Vagina (tissue), 2 donors: ENCODE measurements at regions not wholly inside any gene's neighbourhood (a gene's known extent, or its start where the extent isn't known, plus 50 kb on each side); places are given as distances from the start of the nearest gene placed in this dataset.
"Not testable (repeated sequence)": the region's sequence is repeated elsewhere in the genome, so short reads cannot be mapped to it uniquely, and the experiment has no call there.

Source experiments
- CTCF ChIP-seq, 3 experiments: fragments of 450-650 bp in 2 of 3; fragments of 200-600 bp in 1 of 3; sonication (generic) in 1 of 3; IDR thresholded peaks; one replicate each; pipeline ENCODE4 v1.5.1; 2017 to 2019; ENCODE audit warnings: antibody characterized with exemption in 3 of 3, mild to moderate bottlenecking in 2 of 3, moderate library complexity in 2 of 3
- POLR2A ChIP-seq, 2 donors: fragments of 450-650 bp; IDR thresholded peaks; one replicate each; pipeline ENCODE4 v1.6.1; 2017; ENCODE audit warnings: antibody characterized with exemption in 2 of 2, mild to moderate bottlenecking in 2 of 2, moderate library complexity in 2 of 2

- not testable (repeated sequence) for TF ChIP-seq POLR2A, CTCF (IDR thresholded peaks at IDR 0.05)
Observed at GRCh38 chr9:40883423-40884071, 244.9 kb downstream of the FOXD4L6 start.
